Tibial nerve (tissue), 4 donors: ENCODE measurements at regions not wholly inside any gene's neighbourhood (a gene's known extent, or its start where the extent isn't known, plus 50 kb on each side); places are given as distances from the start of the nearest gene placed in this dataset.

Experiments used
- CTCF ChIP-seq, 5 experiments: fragments of 200-600 bp in 3 of 5; fragments of 450-650 bp in 2 of 5; sonication (generic) in 3 of 5; IDR thresholded peaks; one replicate each; pipeline ENCODE4 v1.5.1; 2016 to 2019; ENCODE audit warnings: antibody characterized with exemption in 5 of 5, mild to moderate bottlenecking in 3 of 5, moderate library complexity in 2 of 5
- EP300 ChIP-seq, 2 donors: sonication (generic); formaldehyde crosslinking; IDR thresholded peaks; one replicate each; pipeline ENCODE4 v1.6.1; 2017; ENCODE audit warnings: antibody characterized with exemption in 2 of 2, mild to moderate bottlenecking in 1 of 2
- POLR2A ChIP-seq, 2 donors: fragments of 450-650 bp; IDR thresholded peaks; one replicate each; pipeline ENCODE4 v1.6.1; 2017; ENCODE audit warnings: antibody characterized with exemption in 2 of 2, mild to moderate bottlenecking in 2 of 2, moderate library complexity in 2 of 2

GRCh38 chr11:25855916-25856315, 476.0 kb upstream of the ANO3 start:
- TF ChIP-seq CTCF (IDR thresholded peaks at IDR 0.05) (no peak), POLR2A (IDR thresholded peaks at IDR 0.05) (no peak), EP300 (IDR thresholded peaks at IDR 0.05) (no peak)
